PC-3 (cell line): ENCODE measurements at regions not wholly inside any gene's neighbourhood (a gene's known extent, or its start where the extent isn't known, plus 50 kb on each side); places are given as distances from the start of the nearest gene placed in this dataset.

Experiments
- ATAC-seq: fragments of 200-7000 bp; cut with Tn5 transposase; 2 replicates; pipeline ENCODE4 v1.9.1; 2020; ENCODE audit warnings: mild to moderate bottlenecking, moderate library complexity
- BruUV-seq: library from RNA; stranded (reverse); fragments of 400-500 nt; replicated peaks from 2 replicates; lab custom pipeline; 2021; lab: Mats Ljungman, UMichigan
- CTCF ChIA-PET: fragments of 300-600 bp; sonication (Branson Sonifier 250); formaldehyde crosslinking; loops from one replicate; lab custom pipeline; 2022; ENCODE audit warnings: antibody characterized with exemption; lab: Charles Lee
- POLR2A ChIA-PET: fragments of 300-600 bp; sonication (Branson Sonifier 250); formaldehyde crosslinking; loops from one replicate; lab custom pipeline; 2022; ENCODE audit warnings: antibody characterized with exemption; ENCODE audit not compliant: unreplicated experiment; lab: Charles Lee
- DNase-seq: peaks from one replicate; pipeline ENCODE4 v3.0.0-alpha.2; 2015
- H2AFZ ChIP-seq: fragments of 300-600 bp; sonication (generic); 2 replicates; pipeline ENCODE4 v1.6.0; 2016; ENCODE audit warnings: antibody characterized with exemption, low read length
- H3F3A ChIP-seq: fragments of 300-600 bp; sonication (generic); one replicate; pipeline ENCODE4 v1.6.0; 2017; ENCODE audit warnings: antibody characterized with exemption, low read length, control low read depth, mild to moderate bottlenecking; ENCODE audit not compliant: unreplicated experiment
- H3K27ac ChIP-seq: fragments of 300-600 bp; sonication (generic); 2 replicates; pipeline ENCODE4 v1.5.1; 2016; ENCODE audit warnings: mild to moderate bottlenecking, low read length
- H3K27me3 ChIP-seq: fragments of 300-600 bp; sonication (generic); 2 replicates; pipeline ENCODE4 v1.6.1; 2016; ENCODE audit warnings: low read length, mixed read lengths
- H3K36me3 ChIP-seq: fragments of 300-600 bp; sonication (generic); 2 replicates; pipeline ENCODE4 v1.6.1; 2016; ENCODE audit warnings: low read depth, mixed run types, low read length, mixed read lengths
- H3K4me1 ChIP-seq: fragments of 300-600 bp; sonication (generic); 2 replicates; pipeline ENCODE4 v1.5.1; 2016; ENCODE audit warnings: low read length; ENCODE audit not compliant: insufficient read depth
- H3K4me2 ChIP-seq: fragments of 300-600 bp; sonication (generic); 2 replicates; pipeline ENCODE4 v1.6.0; 2016; ENCODE audit warnings: low read length
- H3K4me3 ChIP-seq: fragments of 300-600 bp; sonication (generic); 2 replicates; pipeline ENCODE4 v1.5.1; 2016; ENCODE audit warnings: mild to moderate bottlenecking, low read length, mixed read lengths
- H3K79me2 ChIP-seq: fragments of 300-600 bp; sonication (generic); 2 replicates; pipeline ENCODE4 v1.6.1; 2017; ENCODE audit warnings: low read length, mixed read lengths
- H3K9ac ChIP-seq: fragments of 300-600 bp; sonication (generic); 2 replicates; pipeline ENCODE4 v1.6.0; 2016; ENCODE audit warnings: mild to moderate bottlenecking, low read length
- H3K9me2 ChIP-seq: fragments of 300-600 bp; sonication (generic); replicated peaks from 2 replicates; pipeline ENCODE4 v1.6.1; 2016; ENCODE audit warnings: mixed run types, low read length, mixed read lengths
- H3K9me3 ChIP-seq: fragments of 300-600 bp; sonication (generic); 2 replicates; pipeline ENCODE4 v1.6.1; 2016; ENCODE audit warnings: low read length, mixed read lengths
- H4K20me1 ChIP-seq: fragments of 300-600 bp; sonication (generic); 2 replicates; pipeline ENCODE4 v1.6.1; 2016; ENCODE audit warnings: low read length, mixed read lengths
- EZH2 ChIP-seq: fragments of 300-600 bp; sonication (generic); IDR thresholded peaks from one replicate; pipeline ENCODE4 v1.6.1; 2017; ENCODE audit warnings: antibody characterized with exemption, mild to moderate bottlenecking, low read length; ENCODE audit not compliant: unreplicated experiment
- EZH2phosphoT487 ChIP-seq: fragments of 300-600 bp; sonication (generic); IDR thresholded peaks from 2 replicates; pipeline ENCODE4 v1.6.1; 2018; ENCODE audit warnings: mild to moderate bottlenecking, antibody characterized with exemption, low read length, borderline replicate concordance
- intact Hi-C: fragments of 100-400 bp; cut with micrococcal nuclease; formaldehyde crosslinking; loops from 2 replicates; pipeline ENCODE4 v1.9.0; 2023
- TF ChIP-seq, protein P1 (sequence below): fragments of 300-600 bp; sonication (generic); conservative IDR thresholded peaks from 2 replicates; pipeline ENCODE4 v1.5.1; 2017; ENCODE audit warnings: antibody characterized with exemption, low read depth, mild to moderate bottlenecking, low read length

DNA sequence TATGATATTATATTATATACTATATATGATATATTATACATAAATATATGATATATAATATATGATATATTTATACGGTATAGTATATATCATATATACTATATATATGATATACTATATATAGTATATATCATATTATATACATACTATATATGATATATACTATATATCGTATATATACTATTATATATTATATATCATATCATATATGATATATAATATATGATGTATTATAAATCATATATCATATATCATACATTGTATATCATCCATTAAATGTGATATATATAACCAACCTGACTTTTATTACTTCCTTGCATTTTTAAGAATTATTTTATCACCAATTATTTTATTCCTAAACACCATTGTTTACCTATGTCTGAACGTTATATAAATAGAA is 146.6 kb upstream of the PRSS16 start:
- no peak for ATAC-seq

DNA sequence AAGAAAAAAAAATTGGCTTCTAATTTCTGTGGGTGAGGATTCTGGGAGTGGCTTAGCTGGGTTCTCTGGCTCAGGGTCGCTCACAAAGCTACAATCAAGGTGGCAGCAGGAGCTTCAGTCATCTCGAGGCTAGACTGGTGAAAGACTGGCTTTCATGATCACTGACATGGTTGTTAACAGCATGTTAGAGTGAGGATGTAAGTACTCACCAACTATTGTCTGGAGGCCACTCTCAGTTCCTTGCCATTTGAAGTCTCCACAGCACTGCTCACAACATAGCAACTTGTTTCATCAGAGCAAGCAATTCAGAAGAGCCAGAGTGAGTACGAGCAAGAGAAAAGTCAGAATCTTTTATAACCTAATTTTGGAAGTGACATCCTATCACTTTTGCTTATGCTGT is 145.7 kb upstream of the PRSS16 start:
- CTCF ChIA-PET, result no interaction called here

More for the DNA sequence above, 146.6 kb upstream of the PRSS16 start:
- no peak overlapping the region for H3K9ac ChIP-seq
- TF ChIP-seq, protein P1, sequence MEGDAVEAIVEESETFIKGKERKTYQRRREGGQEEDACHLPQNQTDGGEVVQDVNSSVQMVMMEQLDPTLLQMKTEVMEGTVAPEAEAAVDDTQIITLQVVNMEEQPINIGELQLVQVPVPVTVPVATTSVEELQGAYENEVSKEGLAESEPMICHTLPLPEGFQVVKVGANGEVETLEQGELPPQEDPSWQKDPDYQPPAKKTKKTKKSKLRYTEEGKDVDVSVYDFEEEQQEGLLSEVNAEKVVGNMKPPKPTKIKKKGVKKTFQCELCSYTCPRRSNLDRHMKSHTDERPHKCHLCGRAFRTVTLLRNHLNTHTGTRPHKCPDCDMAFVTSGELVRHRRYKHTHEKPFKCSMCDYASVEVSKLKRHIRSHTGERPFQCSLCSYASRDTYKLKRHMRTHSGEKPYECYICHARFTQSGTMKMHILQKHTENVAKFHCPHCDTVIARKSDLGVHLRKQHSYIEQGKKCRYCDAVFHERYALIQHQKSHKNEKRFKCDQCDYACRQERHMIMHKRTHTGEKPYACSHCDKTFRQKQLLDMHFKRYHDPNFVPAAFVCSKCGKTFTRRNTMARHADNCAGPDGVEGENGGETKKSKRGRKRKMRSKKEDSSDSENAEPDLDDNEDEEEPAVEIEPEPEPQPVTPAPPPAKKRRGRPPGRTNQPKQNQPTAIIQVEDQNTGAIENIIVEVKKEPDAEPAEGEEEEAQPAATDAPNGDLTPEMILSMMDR, result no peak
- TF ChIP-seq EZH2, result no peak
- no peak for TF ChIP-seq EZH2phosphoT487
- no TSS peak for BruUV-seq
- intact Hi-C loops, result no loop called here
- no peak overlapping the region for H2AFZ ChIP-seq
- H3K4me3 ChIP-seq, result no peak overlapping the region
- no peaks in the 10 kb centered on the region for H4K20me1 ChIP-seq
- no peaks in the 10 kb centered on the region for H3F3A ChIP-seq
- H3K79me2 ChIP-seq, result no peaks in the 10 kb centered on the region
- POLR2A ChIA-PET, result no interaction called here
- no peak for DNase-seq
- CTCF ChIA-PET, result no interaction called here
- H3K9me3 ChIP-seq, result no peaks in the 10 kb centered on the region
- no peak overlapping the region for H3K4me2 ChIP-seq
- no peaks in the 10 kb centered on the region for H3K4me1 ChIP-seq
- no peaks in the 10 kb centered on the region for H3K36me3 ChIP-seq
- H3K9me2 ChIP-seq, result no peaks in the 10 kb centered on the region
- H3K27me3 ChIP-seq, result no peaks in the 10 kb centered on the region
- no peak overlapping the region for H3K27ac ChIP-seq

DNA sequence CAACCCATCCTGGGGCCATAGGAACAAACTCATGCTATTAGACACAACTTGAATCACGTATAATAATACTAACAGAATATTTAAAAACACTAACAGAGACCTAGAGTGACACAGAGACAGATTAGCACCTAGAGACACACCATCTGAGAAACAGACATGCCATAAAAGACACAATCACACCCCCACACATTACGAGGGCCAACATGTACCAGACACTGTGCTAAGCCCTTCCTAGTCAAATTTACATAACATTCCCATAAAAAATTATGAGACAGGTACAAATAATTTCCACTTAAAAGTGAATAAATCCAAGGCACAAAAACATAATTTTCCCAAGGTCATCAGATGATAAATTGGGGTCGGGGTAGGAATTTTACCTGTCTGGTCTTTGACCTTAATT is 141.1 kb upstream of the PRSS16 start:
- no peak overlapping the region for H2AFZ ChIP-seq
- H3K4me2 ChIP-seq, result no peak overlapping the region
- H3K36me3 ChIP-seq, result peaks cover 5% of the 10 kb centered on the region; the same call in 1 of the 2 replicates
- no peak overlapping the region for H3K27ac ChIP-seq
- POLR2A ChIA-PET, result no interaction called here
- H3K9me3 ChIP-seq, result peaks cover 6% of the 10 kb centered on the region
- no peaks in the 10 kb centered on the region for H3K79me2 ChIP-seq
- CTCF ChIA-PET, result no interaction called here
- intact Hi-C loops, result no loop called here
- no peak overlapping the region for H3K9ac ChIP-seq
- H3K27me3 ChIP-seq, result no peaks in the 10 kb centered on the region
- no peaks in the 10 kb centered on the region for H4K20me1 ChIP-seq
- TF ChIP-seq, protein P1, result no peak
- no peak for TF ChIP-seq EZH2
- TF ChIP-seq EZH2phosphoT487, result no peak
- no peaks in the 10 kb centered on the region for H3K9me2 ChIP-seq
- no peaks in the 10 kb centered on the region for H3F3A ChIP-seq
- no peaks in the 10 kb centered on the region for H3K4me1 ChIP-seq
- H3K4me3 ChIP-seq, result no peak overlapping the region
- no TSS peak for BruUV-seq
- ATAC-seq (no peak), DNase-seq (no peak)

More for the DNA sequence above, 145.7 kb upstream of the PRSS16 start:
- intact Hi-C loops, result no loop called here
- no peaks in the 10 kb centered on the region for H3K9me3 ChIP-seq
- no peaks in the 10 kb centered on the region for H3K36me3 ChIP-seq
- H3K27ac ChIP-seq, result no peak overlapping the region
- H3F3A ChIP-seq, result no peaks in the 10 kb centered on the region
- ATAC-seq, result no peak
- H3K4me1 ChIP-seq, result no peaks in the 10 kb centered on the region
- POLR2A ChIA-PET, result no interaction called here
- no peaks in the 10 kb centered on the region for H3K79me2 ChIP-seq
- no peak overlapping the region for H3K4me2 ChIP-seq
- H3K9ac ChIP-seq, result no peak overlapping the region
- no peaks in the 10 kb centered on the region for H4K20me1 ChIP-seq
- H3K27me3 ChIP-seq, result no peaks in the 10 kb centered on the region
- DNase-seq, result no peak
- TF ChIP-seq, protein P1, result no peak
- TF ChIP-seq EZH2phosphoT487, result no peak
- no peak for TF ChIP-seq EZH2
- BruUV-seq, result no TSS peak
- H2AFZ ChIP-seq, result no peak overlapping the region
- no peak overlapping the region for H3K4me3 ChIP-seq
- no peaks in the 10 kb centered on the region for H3K9me2 ChIP-seq
